NCI-H187 (cell line): ENCODE measurements at regions not wholly inside any gene's neighbourhood (a gene's known extent, or its start where the extent isn't known, plus 50 kb on each side); places are given as distances from the start of the nearest gene placed in this dataset.
A peak's percentile ranks its signal among the peaks of the same experiment; 100 is the strongest.
"Not testable (repeated sequence)": the region's sequence is repeated elsewhere in the genome, so short reads cannot be mapped to it uniquely, and the experiment has no call there.

ENCODE experiments used
- DNase-seq, 2 experiments: peaks; one replicate each; lab custom pipeline; 2025; lab: John Stamatoyannopoulos, UW

DNA sequence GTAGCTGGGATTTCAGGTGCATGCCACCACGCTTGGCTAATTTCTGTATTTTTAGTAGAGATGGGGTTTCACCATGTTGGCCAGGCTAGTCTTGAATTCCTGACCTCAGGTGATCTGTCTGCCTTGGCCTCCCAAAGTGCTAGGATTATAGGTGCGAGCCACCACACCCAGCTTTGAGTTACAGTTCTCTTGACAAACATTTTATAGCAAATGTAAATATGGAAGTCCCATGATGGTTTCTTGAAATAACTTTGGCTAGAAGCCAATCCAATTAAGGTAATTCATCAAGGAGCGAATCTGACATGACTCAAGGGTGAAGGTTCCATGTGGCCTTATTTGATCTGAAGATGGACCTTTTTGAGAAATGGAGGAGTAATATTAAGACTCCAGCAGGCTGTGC, 76.2 kb upstream of the RFLNA start:
- DNase-seq, result not testable (repeated sequence)

DNA sequence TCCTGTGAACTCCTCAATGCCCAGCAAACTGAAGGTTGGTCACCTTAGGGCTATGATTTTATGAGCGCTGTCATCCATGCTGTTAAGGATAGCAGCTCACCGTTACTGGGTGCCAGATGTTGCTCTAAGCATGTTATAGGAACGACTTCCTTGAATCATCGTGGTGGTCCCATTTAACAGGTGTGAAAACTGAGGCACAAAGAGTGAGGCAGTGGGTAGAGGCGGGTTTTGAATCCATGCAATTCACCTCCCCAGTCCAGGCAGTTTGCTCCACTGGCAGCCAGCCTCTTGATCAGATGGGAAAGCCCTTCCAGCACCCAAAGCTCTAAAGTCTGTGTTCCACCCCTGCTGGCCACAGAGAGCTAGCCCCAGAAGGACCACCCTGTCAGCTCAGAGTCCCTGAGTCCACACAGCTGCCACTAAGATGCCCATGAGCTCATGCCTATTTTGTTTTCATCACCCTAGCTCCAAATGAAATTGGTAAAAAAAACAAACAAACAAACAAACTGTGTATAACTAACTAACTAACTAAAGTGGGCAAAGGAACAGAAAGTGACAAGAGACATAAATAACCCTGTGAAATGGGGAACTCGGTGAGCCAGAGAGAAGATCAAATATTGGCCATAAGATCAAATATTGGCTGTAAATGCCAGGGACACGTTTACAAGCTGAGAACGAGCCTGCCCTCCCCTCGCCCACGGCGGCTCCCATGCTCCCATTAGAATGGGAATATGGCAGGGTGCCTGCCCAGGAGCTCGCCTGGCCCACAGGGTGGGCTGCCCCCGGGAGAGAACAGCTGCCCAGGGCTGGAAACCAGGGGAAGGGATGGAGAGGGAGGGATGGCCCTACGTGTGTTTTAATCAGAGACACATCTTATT, 72.3 kb upstream of the RFLNA start:
- DNase-seq, result no peak

DNA sequence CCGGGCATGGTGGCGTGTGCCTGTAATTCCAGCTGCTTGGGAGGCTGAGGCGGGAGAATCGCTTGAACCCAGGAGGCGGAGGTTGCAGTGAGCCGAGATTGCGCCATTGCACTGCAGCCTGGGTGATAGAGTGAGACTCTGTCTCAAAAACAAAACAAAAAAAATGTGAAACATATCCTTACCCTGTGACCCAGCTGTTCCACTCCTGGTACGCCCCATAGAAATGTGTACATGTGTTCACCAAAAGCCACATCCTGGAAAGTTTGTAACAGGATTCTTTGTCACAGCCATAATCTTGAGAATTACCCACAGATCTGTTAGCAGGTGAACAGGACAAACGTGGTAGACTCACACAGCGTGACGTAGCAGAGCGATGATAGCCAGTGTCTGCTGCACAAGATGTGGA, 71.2 kb upstream of the RFLNA start:
- not testable (repeated sequence) for DNase-seq

DNA sequence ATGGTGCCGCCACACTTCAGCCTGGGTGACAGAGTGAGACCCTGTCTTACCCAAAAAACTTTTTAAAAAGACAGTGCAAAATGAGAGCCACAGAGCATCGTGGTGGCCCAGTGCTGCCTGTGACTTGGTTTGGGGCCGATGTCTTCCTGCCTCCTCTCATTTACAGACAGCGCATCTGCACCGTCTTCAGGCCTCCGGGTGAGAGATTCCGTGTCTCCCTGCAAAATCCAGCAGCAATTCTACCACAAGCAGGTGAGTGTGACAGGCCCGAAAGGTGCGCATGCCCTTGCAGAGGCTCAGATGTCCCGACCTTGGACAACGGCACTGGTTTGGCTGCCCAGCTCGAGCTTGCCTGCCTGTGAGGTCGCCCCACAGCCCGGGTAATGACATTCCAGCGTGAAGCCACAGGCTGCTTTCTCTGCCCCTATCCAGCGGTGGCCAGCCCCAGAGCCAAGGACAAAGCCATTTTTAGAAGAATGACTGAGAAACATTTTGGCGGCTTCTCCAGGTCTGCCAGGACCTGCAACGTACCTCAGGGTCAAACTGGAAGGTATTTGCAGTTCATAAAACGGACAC, 70.3 kb upstream of the RFLNA start:
- no peak for DNase-seq

DNA sequence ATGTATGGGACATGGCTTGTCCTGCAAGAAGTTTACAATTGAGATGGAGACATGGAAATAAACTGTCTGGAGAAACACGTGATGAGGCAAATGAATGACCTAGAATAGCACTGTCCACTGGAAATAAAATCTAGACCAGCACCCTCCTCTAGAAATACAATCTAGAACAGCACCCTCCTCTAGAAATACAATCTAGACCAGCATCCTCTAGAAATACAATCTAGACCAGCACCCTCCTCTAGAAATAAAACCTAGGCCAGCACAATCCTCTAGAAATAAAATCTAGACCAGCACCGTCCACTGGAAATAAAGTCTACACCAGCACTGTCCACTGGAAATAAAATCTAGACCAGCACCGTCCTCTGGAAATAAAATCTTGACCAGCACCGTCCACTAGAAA, 69.2 kb upstream of the RFLNA start:
- DNase-seq, result no peak

DNA sequence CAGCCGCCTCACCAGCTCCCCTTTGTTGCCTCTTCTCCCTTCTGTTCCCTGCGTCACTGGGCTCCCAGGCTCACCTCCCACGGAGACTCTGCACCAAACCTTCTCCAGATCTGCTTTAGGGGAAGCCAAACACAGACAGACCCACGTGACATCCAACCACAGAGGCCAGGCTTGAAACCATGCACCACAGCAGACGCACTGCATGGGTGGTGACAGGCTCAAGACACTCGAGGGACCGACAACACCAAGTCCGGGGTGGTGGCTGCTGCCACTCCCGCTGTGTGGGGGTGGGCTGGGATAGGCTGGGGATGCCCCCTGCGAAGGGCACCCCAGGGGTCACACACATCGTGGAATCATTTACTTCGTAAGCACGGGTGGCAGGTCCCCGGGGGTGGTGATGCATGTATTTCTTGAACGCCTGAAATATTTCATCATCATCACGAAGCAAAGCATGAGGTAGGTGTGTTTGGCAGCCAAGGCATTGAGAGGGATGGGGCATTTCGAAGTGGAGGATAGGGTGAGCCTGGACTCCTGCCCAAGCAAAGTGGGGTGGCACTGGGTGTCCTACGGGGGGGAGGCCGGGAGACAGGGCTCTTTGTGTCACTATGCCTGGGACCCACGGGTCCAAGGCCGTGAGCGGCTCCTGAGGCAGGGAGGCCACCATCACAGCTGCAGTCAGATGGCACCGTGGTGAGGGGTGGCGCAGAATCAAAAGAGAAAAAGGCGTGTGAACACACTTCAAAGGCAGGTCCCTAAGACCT, 66.8 kb upstream of the RFLNA start:
- no peak for DNase-seq

DNA sequence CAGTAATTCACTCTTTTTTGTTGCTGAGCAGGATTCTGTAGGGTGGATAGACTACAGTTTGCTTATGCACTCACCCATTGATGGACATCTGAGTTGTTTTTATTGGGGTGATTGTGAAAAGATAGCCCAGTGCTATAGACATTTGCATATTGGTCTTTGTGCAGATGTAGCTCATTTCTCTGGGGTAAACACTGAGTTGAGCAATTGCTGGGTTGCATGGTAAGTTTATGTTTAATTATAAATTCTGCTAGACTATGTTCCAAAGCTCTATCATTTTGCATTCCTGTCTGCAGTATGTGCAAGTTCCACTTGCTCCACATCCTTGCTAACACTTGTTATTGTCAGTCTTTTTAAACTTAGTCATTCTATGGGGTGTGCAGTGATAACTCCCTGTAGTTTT, 65.4 kb upstream of the RFLNA start:
- no peak for DNase-seq

DNA sequence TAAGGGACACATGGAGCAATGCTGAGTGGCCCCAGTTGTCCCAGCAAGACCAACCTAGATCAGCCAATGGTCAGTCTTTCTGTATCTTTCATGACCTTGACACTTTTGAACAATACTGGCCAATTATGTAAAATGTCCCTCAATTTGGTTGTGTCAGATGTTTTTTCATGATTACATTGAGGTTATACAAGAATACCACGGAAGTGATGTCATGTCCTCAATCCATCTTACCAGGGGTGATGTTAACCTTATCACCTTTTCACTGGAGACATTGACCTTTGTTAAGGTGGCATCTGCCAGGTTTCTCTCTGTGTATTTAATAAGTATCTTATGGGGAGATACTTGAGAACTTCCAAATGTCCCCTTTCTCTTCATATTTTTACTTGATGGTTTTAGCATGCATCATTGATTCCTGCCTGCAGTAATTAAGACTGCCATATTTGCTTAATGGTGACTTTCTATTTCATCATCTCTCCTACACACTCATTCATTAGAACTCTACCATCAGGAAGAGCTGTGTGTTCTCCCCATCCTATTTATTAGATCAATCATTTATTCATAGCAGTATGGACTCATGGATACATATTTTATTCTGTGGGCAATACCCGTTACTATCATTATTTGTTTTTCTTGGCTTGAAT, 64.7 kb upstream of the RFLNA start:
- no peak for DNase-seq

DNA sequence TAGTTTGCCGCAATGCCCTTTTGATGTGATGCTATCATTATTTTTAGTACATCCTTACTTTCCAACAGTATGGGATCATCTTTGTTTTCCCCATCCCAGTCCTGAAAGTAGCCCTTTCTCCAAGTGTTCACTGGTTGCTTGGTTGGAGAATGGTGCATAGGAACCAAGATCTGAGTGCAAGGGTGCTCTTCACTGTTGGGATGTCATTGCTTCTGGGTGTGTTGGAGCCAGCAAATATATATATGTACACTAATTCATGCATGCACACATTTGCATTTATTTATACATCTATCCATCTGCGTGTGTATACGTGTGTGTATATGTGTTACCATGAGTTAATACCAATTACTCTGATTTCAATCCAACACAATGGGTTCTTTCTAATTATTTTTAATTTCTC, 64.1 kb upstream of the RFLNA start:
- no peak for DNase-seq

DNA sequence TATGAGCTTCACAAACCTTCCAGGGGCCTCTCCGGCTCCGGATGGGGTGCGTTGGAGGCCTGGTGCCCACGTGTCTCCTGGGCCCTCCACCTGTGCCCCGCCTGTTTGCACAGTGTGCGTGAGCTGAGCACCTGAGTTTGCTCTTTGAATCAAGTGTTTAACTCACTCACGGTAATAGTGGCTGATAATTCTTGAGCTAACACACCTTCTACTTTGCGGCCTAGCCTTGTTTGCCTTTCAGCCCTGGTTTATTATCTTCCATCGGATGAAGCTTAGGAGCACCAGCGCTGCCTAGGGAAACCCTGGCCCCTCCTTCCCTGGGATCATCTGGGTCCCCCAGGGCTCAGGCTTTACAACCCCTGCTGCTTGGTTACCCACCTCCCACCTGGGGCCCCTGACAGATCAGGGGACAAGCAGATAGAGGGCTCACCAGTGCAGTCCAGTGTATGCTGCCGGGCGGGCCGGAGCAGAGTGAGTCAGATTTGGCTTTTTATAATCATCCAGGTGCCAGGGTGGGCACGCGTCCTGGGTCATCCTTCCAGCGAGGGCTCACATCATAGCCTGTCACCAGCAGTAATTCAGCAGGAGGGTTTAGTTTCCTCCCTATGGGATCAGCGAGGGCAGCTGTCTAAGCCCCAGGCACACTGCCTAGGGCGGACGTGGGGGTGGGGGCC, 62.8 kb upstream of the RFLNA start:
- DNase-seq, result peak; percentile 38 to 65

DNA sequence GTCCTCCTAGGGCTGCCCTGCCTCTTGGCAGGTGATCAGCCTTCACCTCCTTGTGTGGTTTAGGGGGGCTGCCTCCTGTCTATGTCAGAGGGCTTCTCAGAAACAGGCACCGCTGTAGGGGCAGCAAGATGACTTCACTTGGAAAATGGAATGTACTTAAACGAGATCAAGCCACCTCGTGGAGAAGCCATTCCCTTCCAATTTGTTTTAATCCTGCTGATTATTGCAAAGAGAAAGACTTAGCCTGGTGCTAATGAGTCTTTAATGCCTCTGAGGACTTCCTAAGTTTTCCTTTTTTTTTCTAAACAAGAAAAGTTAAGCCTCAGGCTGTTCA, 62.3 kb upstream of the RFLNA start:
- no peak for DNase-seq

DNA sequence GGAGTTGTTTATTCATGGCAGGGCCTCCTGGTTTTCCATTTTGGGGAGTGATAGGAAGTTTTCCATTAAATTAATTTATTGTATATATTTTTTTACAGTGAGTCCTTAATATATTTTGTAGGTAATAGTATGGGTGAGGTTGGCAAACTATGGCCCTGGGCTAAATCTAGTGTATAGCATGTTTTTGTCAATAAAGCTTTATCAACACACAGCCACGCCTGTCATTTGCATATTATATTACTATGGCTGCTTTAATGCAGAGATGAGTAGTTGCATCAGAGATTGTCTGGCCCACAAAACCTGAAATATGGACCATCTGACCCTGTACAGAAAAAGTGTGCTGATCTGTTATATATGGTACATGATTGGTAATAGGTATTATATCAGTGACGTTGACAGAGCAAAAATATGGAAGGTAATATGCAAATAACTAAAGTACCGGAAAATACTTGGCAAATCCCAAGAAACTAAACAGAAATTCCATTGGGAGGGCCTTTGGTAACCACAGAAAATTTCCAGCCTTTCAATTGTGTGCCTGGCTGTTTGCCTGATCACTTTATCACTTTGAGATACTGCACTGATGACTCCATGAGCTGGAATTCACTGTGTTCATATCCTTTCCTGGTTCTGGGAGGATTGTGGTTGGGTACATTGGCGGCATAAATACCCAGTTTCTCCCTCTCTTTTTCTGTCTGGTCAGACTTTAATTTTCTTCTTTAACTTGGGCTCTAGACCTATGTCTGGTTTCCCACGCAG, 61.7 kb upstream of the RFLNA start:
- no peak for DNase-seq

DNA sequence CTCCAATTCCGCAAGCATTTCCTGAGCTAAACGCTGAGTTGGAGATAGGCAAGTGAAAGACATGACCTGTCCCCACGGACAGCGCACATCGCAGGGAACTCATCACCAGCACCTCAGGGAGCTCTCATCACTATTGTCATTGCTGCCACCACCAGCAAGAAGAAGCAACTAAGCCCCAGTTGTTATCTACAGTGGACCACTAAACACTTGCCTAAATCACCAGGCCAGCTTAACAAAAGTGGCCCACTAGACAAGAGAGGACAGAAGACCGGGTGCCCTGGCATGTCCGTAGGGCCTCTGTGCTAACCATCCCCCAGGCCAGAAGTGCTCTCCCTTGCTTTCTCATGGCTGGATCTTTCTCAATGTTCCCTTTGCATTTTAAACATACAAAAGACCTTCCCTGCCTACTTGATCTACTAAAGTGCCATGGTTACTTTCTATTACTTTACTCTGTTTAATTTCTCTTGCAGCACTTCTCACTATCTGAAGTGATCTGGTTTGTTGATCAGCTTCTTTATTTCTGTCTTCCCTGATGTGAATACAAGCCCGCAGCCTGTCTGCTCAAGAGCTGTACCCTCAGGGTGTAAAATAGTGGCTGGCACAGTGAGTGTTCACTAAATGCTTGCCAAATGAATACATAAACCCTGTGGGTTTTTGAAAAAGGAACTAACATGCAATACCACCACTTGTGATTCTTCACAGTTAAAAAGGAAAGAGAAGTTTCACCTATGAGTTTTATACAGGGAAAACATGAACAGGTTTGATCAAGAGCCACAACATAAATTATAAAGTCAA, 60.9 kb upstream of the RFLNA start:
- DNase-seq, result no peak

DNA sequence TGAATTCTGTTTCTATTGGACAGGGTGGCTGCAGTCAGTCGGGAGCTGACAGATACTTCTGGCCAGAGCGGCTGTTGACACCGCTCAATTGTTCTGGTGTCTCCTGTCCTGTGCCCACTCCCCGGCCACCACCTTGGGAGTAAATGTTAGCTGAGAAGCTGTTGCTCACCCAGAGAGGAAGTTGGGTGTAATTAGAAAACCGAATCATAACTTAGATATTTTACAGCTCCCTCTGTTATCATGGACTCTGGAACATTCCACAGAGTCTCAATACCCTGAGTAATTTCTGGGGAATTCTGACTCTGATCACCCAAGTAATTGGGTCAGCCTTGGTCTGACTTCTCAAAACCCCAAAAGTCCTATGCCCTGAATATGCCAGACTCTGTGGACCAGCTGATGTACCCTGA, 58.3 kb upstream of the RFLNA start:
- no peak for DNase-seq

DNA sequence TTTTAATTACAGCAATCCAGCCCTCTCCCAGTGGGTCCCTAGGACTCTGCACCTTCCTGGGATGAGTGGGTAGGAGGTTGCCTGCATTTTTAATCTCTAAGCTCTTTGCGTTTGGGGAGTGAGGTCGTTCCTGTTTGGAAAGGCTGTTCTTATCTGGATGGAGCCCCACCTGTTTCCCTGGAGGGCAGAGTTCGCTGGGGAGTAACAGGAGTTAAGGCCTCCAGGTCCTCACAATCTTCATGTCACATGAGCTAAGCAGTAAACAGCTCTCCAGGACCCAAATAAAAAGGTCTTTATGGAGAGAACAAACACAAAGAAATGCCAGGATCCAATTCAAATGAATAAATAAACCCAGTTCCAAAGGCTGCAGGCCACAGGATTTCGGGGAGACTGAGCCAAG, 56.0 kb upstream of the RFLNA start:
- no peak for DNase-seq

DNA sequence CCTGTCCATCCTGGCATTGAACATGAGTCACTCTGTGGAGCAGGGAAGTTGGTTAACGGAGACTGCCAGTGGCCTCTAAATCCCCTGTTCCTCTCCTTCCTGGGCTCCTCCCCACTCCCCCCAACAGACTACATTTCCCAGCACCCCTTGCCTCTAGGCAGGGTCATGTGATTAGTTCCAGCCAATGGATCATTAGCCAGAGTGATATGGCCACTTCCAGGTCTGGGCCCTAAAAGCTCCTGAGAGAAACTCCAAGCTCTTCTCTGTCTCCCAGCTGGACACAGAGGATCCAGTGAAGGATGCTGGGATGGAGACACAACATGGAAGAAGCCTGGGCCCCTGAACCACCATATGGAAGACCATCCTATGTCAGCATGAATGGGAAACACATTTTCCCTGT, 54.4 kb upstream of the RFLNA start:
- DNase-seq, result no peak

DNA sequence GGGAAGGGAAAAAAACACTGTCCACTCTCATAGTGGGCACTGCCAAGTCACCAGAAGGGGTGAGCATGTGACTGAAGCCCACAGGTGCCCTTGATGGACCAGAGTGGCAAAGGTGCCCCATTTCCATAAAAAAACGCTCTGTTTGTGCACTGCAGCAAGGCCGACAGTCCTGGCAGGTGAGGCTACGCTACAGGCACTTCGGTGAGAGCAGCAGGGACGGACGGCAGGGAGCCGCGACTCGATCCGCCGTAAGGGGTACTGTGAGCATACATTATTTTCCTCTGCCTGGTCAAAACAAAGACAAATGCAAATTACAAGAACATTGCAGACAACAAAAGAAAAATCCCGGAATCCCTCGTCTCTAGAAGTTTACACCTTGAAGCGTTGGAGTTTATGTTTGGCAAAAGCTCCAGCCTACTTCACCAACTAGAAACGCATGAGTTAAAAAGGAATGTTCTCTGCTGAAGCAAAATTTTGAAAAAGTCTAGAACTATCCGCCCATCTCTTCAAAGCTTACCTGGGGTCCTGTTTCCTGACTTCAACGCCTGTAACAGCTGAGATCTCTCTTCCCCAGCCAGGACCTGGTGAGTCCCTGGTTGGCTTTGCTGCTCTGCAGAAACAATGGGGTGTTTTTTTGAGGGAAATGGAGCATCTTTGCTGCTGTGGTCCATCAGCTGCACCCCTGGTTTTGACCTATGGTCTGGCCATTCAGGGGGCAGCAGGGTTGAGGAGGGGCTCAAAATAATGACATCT, 52.9 kb upstream of the RFLNA start:
- no peak for DNase-seq

DNA sequence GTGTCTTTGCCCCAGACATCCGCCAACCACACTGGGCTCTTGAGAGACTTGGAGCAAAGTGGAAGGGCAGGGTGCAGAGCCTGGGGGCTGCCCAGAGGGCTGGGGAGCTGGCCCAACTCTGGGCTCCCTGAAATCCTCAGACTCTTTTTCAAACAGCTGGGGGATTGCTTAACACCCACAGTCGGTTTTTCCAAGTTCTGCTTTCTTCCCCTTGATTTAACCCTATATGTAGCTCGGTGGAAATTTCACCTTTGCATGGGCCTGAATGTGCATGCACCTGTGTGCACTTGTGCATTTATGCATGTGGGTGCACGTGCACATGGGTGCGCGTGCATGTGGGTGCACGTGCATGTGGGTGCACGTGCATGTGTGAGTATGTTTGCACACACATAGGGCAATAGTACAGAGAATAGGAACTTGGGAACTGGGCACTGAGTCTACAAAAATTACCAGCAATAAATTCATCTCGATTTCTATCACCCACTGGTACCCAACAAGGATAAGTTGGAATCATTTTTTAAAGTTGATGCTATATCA, 52.3 kb upstream of the RFLNA start:
- no peak for DNase-seq

DNA sequence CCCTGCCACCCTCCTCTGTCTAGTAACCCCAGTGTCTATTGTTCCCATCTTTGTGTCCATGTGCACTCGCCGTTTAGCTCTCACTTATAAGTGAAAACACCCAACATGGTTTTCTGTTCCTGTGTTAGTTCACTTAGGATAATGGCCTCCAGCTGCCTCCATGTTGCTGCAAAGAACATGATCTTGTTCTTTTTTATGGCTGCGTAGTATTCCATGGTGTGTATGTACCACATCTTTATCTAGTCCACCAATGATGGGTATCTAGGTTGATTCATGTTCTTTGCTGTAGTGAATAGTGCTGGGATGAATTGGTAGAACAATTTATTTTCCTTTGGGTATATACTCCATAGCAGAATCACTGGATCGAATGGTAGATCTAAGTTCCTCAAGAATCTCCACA, 51.0 kb upstream of the RFLNA start:
- no peak for DNase-seq
